Fibroblast of lung (primary cell): ENCODE measurements at regions not wholly inside any gene's neighbourhood (a gene's known extent, or its start where the extent isn't known, plus 50 kb on each side); places are given as distances from the start of the nearest gene placed in this dataset.

Experiments used
- DNase-seq, 2 donors: peaks; one replicate each; pipeline versions ENCODE4 v3.0.0 to v3.0.0-alpha.2; 2010; ENCODE audit warnings: low read depth in 2 of 2
- H2AFZ ChIP-seq: 2 replicates; pipeline ENCODE4 v1.5.1; 2012; ENCODE audit warnings: low read length, control low read depth, inconsistent platforms
- H3K27ac ChIP-seq: 2 replicates; pipeline ENCODE4 v1.5.1; 2011; ENCODE audit warnings: low read length, control low read depth; ENCODE audit not compliant: insufficient read depth
- H3K27me3 ChIP-seq: 2 replicates; pipeline ENCODE4 v1.5.1; 2011; ENCODE audit warnings: mild to moderate bottlenecking, low read length; ENCODE audit not compliant: control insufficient read depth, insufficient read depth
- H3K36me3 ChIP-seq: 2 replicates; pipeline ENCODE4 v1.5.1; 2011; ENCODE audit warnings: low read length; ENCODE audit not compliant: control insufficient read depth, insufficient read depth
- H3K4me1 ChIP-seq: 2 replicates; pipeline ENCODE4 v1.5.1; 2011; ENCODE audit warnings: low read length; ENCODE audit not compliant: control insufficient read depth, insufficient read depth; ENCODE audit errors: extremely low read depth
- H3K4me2 ChIP-seq: 2 replicates; pipeline ENCODE4 v1.5.1; 2011; ENCODE audit warnings: low read length, control low read depth; ENCODE audit not compliant: insufficient read depth; ENCODE audit errors: extremely low read depth
- H3K4me3 ChIP-seq, 4 experiments: fragments of 200-600 bp in 1 of 4; sonication (generic) in 1 of 4; replicated peaks in 1 of 4; 2 replicates each; pipeline ENCODE4 v1.5.1; 2011 to 2016; ENCODE audit warnings: low read length in 4 of 4, low read depth in 3 of 4, mild to moderate bottlenecking in 3 of 4, control low read depth in 2 of 4, inconsistent platforms in 1 of 4, mixed read lengths in 1 of 4; ENCODE audit not compliant: insufficient read depth in 1 of 4; ENCODE audit errors: control extremely low read depth in 1 of 4
- H3K79me2 ChIP-seq: 2 replicates; pipeline ENCODE4 v1.5.1; 2012; ENCODE audit warnings: mild to moderate bottlenecking, low read length, inconsistent platforms; ENCODE audit not compliant: control insufficient read depth, insufficient read depth
- H3K9ac ChIP-seq: 2 replicates; pipeline ENCODE4 v1.5.1; 2011; ENCODE audit warnings: mild to moderate bottlenecking, low read length, control low read depth; ENCODE audit not compliant: insufficient read depth
- H3K9me3 ChIP-seq: 2 replicates; pipeline ENCODE4 v1.5.1; 2012; ENCODE audit warnings: low read depth, low read length; ENCODE audit not compliant: control insufficient read depth, insufficient read depth
- H4K20me1 ChIP-seq: 2 replicates; pipeline ENCODE4 v1.5.1; 2011; ENCODE audit warnings: low read length; ENCODE audit not compliant: control insufficient read depth, insufficient read depth; ENCODE audit errors: extremely low read depth
- CTCF ChIP-seq, 2 donors: IDR thresholded peaks in 1 of 2; conservative IDR thresholded peaks in 1 of 2; 1 replicate in 1 of 2; 2 replicates in 1 of 2; pipeline ENCODE4 v1.5.1; 2011 to 2012; ENCODE audit warnings: low read length in 2 of 2, control low read depth in 1 of 2, inconsistent platforms in 1 of 2, low read depth in 1 of 2, mild to moderate bottlenecking in 1 of 2
- EZH2 ChIP-seq: IDR thresholded peaks from 2 replicates; pipeline ENCODE4 v1.5.1; 2012; ENCODE audit warnings: low read length, control low read depth, mild to moderate bottlenecking; ENCODE audit errors: missing control alignments

GRCh38 chrX:45761920-45762319 is 561.2 kb upstream of the DIPK2B start:
- peaks cover 17% of the 10 kb centered on the region for H3K4me1 ChIP-seq
- peaks cover 98% of the 10 kb centered on the region for H3K79me2 ChIP-seq
- no peaks in the 10 kb centered on the region for H3K27me3 ChIP-seq
- H3K36me3 ChIP-seq: peaks cover 3% of the 10 kb centered on the region
- TF ChIP-seq CTCF (conservative IDR thresholded peaks at IDR 0.05 in 1 of 2, IDR thresholded peaks at IDR 0.05 in 1 of 2; ENCODE audit: low read depth in 1 of 2, low read length in 2 of 2) (no peak), EZH2 (no peak)
- H3K4me2 ChIP-seq: peak overlapping the region; percentile 21
- peak overlapping the region in 3 of 4 experiments; percentile 17 to 39 (median 30) for H3K4me3 ChIP-seq
- H3K27ac ChIP-seq: no peak overlapping the region
- no peaks in the 10 kb centered on the region for H4K20me1 ChIP-seq
- DNase-seq: no peak
- no peaks in the 10 kb centered on the region for H3K9me3 ChIP-seq
- H2AFZ ChIP-seq: no peak overlapping the region
- no peak overlapping the region for H3K9ac ChIP-seq

- Histone ChIP-seq H3K36me3 (no peaks in the 10 kb centered on the region), H3K9me3 (no peaks in the 10 kb centered on the region), H3K4me3 (peak overlapping the region in 3 of 4 experiments; percentile 4 to 32 (median 19)), H3K79me2 (peaks cover 98% of the 10 kb centered on the region), H3K27ac (peak overlapping the region; percentile 85), H4K20me1 (no peaks in the 10 kb centered on the region), H3K9ac (no peak overlapping the region), H2AFZ (no peak overlapping the region), H3K4me1 (peaks cover 18% of the 10 kb centered on the region), H3K4me2 (peak overlapping the region; percentile 82), H3K27me3 (no peaks in the 10 kb centered on the region)
- DNase-seq: no peak
- no peak for TF ChIP-seq CTCF (conservative IDR thresholded peaks at IDR 0.05 in 1 of 2, IDR thresholded peaks at IDR 0.05 in 1 of 2; ENCODE audit: low read depth in 1 of 2, low read length in 2 of 2)
- no peak for TF ChIP-seq EZH2
Measured at GRCh38 chrX:45760187-45760742, 559.6 kb upstream of the DIPK2B start.

- Histone ChIP-seq H3K36me3 (no peaks in the 10 kb centered on the region), H3K4me1 (peaks cover 22% of the 10 kb centered on the region), H4K20me1 (no peaks in the 10 kb centered on the region), H3K27me3 (no peaks in the 10 kb centered on the region), H2AFZ (no peak overlapping the region), H3K79me2 (peaks cover 97% of the 10 kb centered on the region), H3K9me3 (no peaks in the 10 kb centered on the region), H3K4me3 (peak overlapping the region in 2 of 4 experiments; percentile 25), H3K4me2 (peak overlapping the region; percentile 68), H3K9ac (no peak overlapping the region), H3K27ac (peak overlapping the region; percentile 85)
- TF ChIP-seq EZH2 (no peak), CTCF (conservative IDR thresholded peaks at IDR 0.05 in 1 of 2, IDR thresholded peaks at IDR 0.05 in 1 of 2; ENCODE audit: low read depth in 1 of 2, low read length in 2 of 2) (no peak)
- DNase-seq: peak in 1 of 2 donors; percentile 54
Measured at GRCh38 chrX:45758738-45759397, 558.2 kb upstream of the DIPK2B start.
